ENCODE measurements at regions not wholly inside any gene's neighbourhood (a gene's known extent, or its start where the extent isn't known, plus 50 kb on each side); places are given as distances from the start of the nearest gene placed in this dataset.

GRCh38 chr15:72972362-72972761 is 79.9 kb upstream of the NEO1 start:
- Histone ChIP-seq H3K4me3 (no peak overlapping the region), H4K20me1 (ENCODE audit: insufficient read depth) (no peaks in the 10 kb centered on the region), H3F3A (ENCODE audit: insufficient read depth, low read depth) (no peaks in the 10 kb centered on the region), H2AFZ (no peak overlapping the region), H3K4me2 (no peak overlapping the region), H3K36me3 (ENCODE audit: low read depth) (no peaks in the 10 kb centered on the region), H3K9me3 (ENCODE audit: insufficient read depth, low read depth) (no peaks in the 10 kb centered on the region), H3K4me1 (replicated peaks; ENCODE audit: insufficient read depth) (no peaks in the 10 kb centered on the region), H3K9me2 (ENCODE audit: insufficient read depth) (no peaks in the 10 kb centered on the region), H3K27ac (no peak overlapping the region), H3K79me2 (ENCODE audit: low read depth) (no peaks in the 10 kb centered on the region), H3K27me3 (ENCODE audit: insufficient read depth, low read depth) (peaks cover 59% of the 10 kb centered on the region)
- TF ChIP-seq CTCF (conservative IDR thresholded peaks at IDR 0.05), result no peak
- TF ChIP-seq EZH2 (IDR thresholded peaks at IDR 0.05; ENCODE audit: low read depth), result no peak
- CTCF ChIA-PET, result no interaction called here
- BruUV-seq (replicated peaks), result no TSS peak
- POLR2A ChIA-PET (ENCODE audit: unreplicated experiment), result no interaction called here
- intact Hi-C loops (cut with micrococcal nuclease; ENCODE audit: unreplicated experiment), result no loop called here
- DNase-seq, result no peak

GRCh38 chr15:72971766-72972165 is 80.5 kb upstream of the NEO1 start:
- no peaks in the 10 kb centered on the region for H3K4me1 ChIP-seq (replicated peaks; ENCODE audit: insufficient read depth)
- no peaks in the 10 kb centered on the region for H3K9me2 ChIP-seq (ENCODE audit: insufficient read depth)
- intact Hi-C loops (cut with micrococcal nuclease; ENCODE audit: unreplicated experiment), result no loop called here
- peaks cover 53% of the 10 kb centered on the region for H3K27me3 ChIP-seq (ENCODE audit: insufficient read depth, low read depth)
- BruUV-seq (replicated peaks), result no TSS peak
- H3K4me2 ChIP-seq, result no peak overlapping the region
- H3F3A ChIP-seq (ENCODE audit: insufficient read depth, low read depth), result no peaks in the 10 kb centered on the region
- H2AFZ ChIP-seq, result no peak overlapping the region
- no peak for DNase-seq
- POLR2A ChIA-PET (ENCODE audit: unreplicated experiment), result no interaction called here
- H3K36me3 ChIP-seq (ENCODE audit: low read depth), result no peaks in the 10 kb centered on the region
- H3K27ac ChIP-seq, result no peak overlapping the region
- H3K79me2 ChIP-seq (ENCODE audit: low read depth), result no peaks in the 10 kb centered on the region
- no peaks in the 10 kb centered on the region for H3K9me3 ChIP-seq (ENCODE audit: insufficient read depth, low read depth)
- TF ChIP-seq CTCF (conservative IDR thresholded peaks at IDR 0.05), result no peak
- no peak for TF ChIP-seq EZH2 (IDR thresholded peaks at IDR 0.05; ENCODE audit: low read depth)
- H3K4me3 ChIP-seq, result no peak overlapping the region
- no peaks in the 10 kb centered on the region for H4K20me1 ChIP-seq (ENCODE audit: insufficient read depth)
- CTCF ChIA-PET, result no interaction called here

GRCh38 chr15:72970933-72971760 is 81.1 kb upstream of the NEO1 start:
- no peaks in the 10 kb centered on the region for H3F3A ChIP-seq (ENCODE audit: insufficient read depth, low read depth)
- no peak for TF ChIP-seq CTCF (conservative IDR thresholded peaks at IDR 0.05)
- TF ChIP-seq EZH2 (IDR thresholded peaks at IDR 0.05; ENCODE audit: low read depth), result no peak
- DNase-seq, result no peak
- H3K9me2 ChIP-seq (ENCODE audit: insufficient read depth), result no peaks in the 10 kb centered on the region
- no peak overlapping the region for H3K4me2 ChIP-seq
- H4K20me1 ChIP-seq (ENCODE audit: insufficient read depth), result no peaks in the 10 kb centered on the region
- H3K36me3 ChIP-seq (ENCODE audit: low read depth), result no peaks in the 10 kb centered on the region
- H3K79me2 ChIP-seq (ENCODE audit: low read depth), result no peaks in the 10 kb centered on the region
- intact Hi-C loops (cut with micrococcal nuclease; ENCODE audit: unreplicated experiment), result no loop called here
- no peak overlapping the region for H3K27ac ChIP-seq
- no peaks in the 10 kb centered on the region for H3K4me1 ChIP-seq (replicated peaks; ENCODE audit: insufficient read depth)
- H3K9me3 ChIP-seq (ENCODE audit: insufficient read depth, low read depth), result no peaks in the 10 kb centered on the region
- POLR2A ChIA-PET (ENCODE audit: unreplicated experiment), result no interaction called here
- no peak overlapping the region for H2AFZ ChIP-seq
- CTCF ChIA-PET, result no interaction called here
- H3K4me3 ChIP-seq, result no peak overlapping the region
- no TSS peak for BruUV-seq (replicated peaks)
- peaks cover 55% of the 10 kb centered on the region for H3K27me3 ChIP-seq (ENCODE audit: insufficient read depth, low read depth)
